ENCODE measurements at regions not wholly inside any gene's neighbourhood (a gene's known extent, or its start where the extent isn't known, plus 50 kb on each side); places are given as distances from the start of the nearest gene placed in this dataset.

- TF ChIP-seq GATA1 (IDR thresholded peaks at IDR 0.05; ENCODE audit: low read depth, low read length) (no peak), POLR2A (IDR thresholded peaks at IDR 0.05; ENCODE audit: low read length) (no peak)
- DNase-seq, result no peak
Measured at GRCh38 chr5:68449380-68449779, 233.8 kb downstream of the PIK3R1 start.

GRCh38 chr5:68450245-68450852, 234.8 kb downstream of the PIK3R1 start:
- TF ChIP-seq GATA1 (IDR thresholded peaks at IDR 0.05; ENCODE audit: low read depth, low read length), result no peak
- no peak for TF ChIP-seq POLR2A (IDR thresholded peaks at IDR 0.05; ENCODE audit: low read length)
- no peak for DNase-seq

- TF ChIP-seq GATA1 (IDR thresholded peaks at IDR 0.05; ENCODE audit: low read depth, low read length) (no peak), POLR2A (IDR thresholded peaks at IDR 0.05; ENCODE audit: low read length) (no peak)
- peak; percentile 11 to 39 for DNase-seq
Measured at GRCh38 chr5:68452286-68452685, 236.7 kb downstream of the PIK3R1 start.

- TF ChIP-seq POLR2A (IDR thresholded peaks at IDR 0.05; ENCODE audit: low read length) (no peak), GATA1 (IDR thresholded peaks at IDR 0.05; ENCODE audit: low read depth, low read length) (no peak)
- no peak for DNase-seq
Measured at GRCh38 chr5:68454172-68454571, 238.6 kb downstream of the PIK3R1 start.

GRCh38 chr5:68454766-68455165, 239.2 kb downstream of the PIK3R1 start:
- TF ChIP-seq GATA1 (IDR thresholded peaks at IDR 0.05; ENCODE audit: low read depth, low read length), result no peak
- TF ChIP-seq POLR2A (IDR thresholded peaks at IDR 0.05; ENCODE audit: low read length), result no peak
- DNase-seq, result no peak

GRCh38 chr5:68455216-68455615, 239.7 kb downstream of the PIK3R1 start:
- DNase-seq, result no peak
- TF ChIP-seq POLR2A (IDR thresholded peaks at IDR 0.05; ENCODE audit: low read length), result no peak
- TF ChIP-seq GATA1 (IDR thresholded peaks at IDR 0.05; ENCODE audit: low read depth, low read length), result no peak

DNA sequence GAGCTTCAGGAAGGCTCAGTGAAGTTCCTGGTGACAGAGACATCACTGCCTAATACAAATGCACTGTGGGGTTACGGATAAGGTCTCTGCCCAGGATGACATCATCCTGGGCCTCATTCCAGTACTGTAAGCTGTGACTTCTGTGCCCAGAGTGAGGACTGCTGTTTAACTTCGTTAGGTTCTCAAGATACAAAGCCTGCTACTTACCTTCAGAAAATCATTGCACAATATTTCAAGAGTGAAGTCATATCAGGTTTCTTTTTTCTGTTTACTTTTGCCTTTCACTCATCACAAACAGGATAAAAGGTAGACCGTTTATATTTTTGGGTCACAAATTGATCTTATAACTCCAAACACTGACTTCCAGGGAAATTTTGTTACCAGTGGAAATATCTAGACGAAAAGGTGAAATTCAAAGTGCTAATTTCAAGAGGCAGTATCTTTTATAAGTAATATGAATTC, 241.2 kb downstream of the PIK3R1 start:
- peak; percentile 95 to 96 for DNase-seq
- peak; percentile 62 for TF ChIP-seq POLR2A (IDR thresholded peaks at IDR 0.05; ENCODE audit: low read length)
- no peak for TF ChIP-seq GATA1 (IDR thresholded peaks at IDR 0.05; ENCODE audit: low read depth, low read length)

DNA sequence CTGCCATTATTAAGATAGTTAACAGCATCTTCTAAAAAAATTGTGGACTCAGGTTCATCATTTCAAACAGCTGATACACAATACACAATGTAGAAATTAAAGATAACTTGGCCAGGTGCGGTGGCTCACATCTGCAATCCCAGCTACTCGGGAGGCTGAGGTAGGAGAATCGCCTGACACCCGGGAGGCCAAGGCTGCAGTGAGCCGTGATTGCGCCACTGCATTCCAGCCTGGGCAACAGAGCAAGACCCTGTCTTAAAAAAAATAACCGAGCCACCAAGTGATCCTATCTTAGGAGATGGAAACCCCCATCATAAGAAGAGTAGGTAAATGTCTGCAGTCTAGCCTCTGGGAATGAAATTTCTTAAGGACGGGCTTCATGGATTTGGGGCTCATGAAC, 241.7 kb downstream of the PIK3R1 start:
- DNase-seq, result peak in 1 of 2 experiments; percentile 53
- TF ChIP-seq POLR2A (IDR thresholded peaks at IDR 0.05; ENCODE audit: low read length), result no peak
- no peak for TF ChIP-seq GATA1 (IDR thresholded peaks at IDR 0.05; ENCODE audit: low read depth, low read length)

DNA sequence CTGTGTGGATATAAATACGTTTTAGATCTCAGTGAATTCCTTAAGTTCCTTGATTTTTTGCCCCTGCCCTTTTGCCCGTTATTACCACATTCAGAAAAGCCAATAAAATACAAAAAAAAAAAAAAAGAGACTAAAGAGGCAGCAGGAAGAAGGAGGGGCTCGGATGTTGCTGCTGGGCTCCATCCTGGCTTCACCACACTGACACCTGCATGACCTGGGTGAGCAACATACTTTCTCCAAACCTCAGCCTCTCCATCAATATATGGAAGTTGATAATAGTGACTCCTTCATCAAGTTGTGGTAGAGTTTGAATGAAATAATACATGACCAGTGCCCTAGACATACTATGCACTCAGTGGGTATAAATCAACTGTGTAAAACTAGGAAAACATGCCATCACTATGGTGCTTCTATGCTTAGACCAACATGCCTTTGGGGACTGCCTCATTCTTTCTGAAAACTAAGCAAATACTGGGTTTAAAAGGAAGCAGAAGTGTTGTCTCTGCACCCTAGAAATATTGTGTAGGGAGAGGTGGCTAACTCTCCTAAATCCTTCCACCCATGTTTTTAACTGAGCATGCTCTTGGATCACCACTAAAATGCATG, 243.0 kb downstream of the PIK3R1 start:
- TF ChIP-seq GATA1 (IDR thresholded peaks at IDR 0.05; ENCODE audit: low read depth, low read length) (no peak), POLR2A (IDR thresholded peaks at IDR 0.05; ENCODE audit: low read length) (no peak)
- no peak for DNase-seq

DNA sequence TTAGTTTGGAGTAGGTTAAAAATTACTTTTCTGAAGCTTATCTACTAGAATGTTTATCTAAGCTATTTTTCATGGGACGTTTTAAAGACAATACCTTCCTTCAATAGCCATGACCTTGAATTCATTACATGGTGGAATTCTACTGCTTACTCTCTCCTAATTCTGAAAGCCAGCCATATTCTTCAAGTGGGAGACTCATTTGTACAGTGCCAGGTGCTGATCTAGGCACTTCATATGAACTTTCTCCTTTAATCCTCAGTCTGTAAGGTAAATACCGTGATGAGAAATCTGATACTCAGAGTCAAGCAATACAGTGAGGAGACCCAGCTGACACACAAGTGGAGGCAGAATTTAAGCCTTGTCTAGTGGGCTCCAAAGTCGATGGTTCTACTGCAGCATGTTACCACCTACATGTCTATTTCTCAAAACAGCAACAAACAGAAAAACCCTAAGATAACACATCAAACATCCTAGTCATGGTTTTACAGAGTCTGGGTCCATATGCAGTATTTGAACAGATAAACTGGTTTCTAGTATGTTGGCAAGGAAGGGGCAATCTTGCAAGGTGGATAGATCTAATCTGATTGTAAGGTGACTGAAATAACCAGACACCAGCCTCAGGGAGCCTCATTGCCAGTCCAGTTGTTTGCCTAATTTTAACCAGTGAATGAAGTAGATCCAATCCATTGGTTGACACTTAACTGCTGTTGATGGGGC, 243.7 kb downstream of the PIK3R1 start:
- DNase-seq, result peak; percentile 58 to 61
- no peak for TF ChIP-seq POLR2A (IDR thresholded peaks at IDR 0.05; ENCODE audit: low read length)
- no peak for TF ChIP-seq GATA1 (IDR thresholded peaks at IDR 0.05; ENCODE audit: low read depth, low read length)

DNA sequence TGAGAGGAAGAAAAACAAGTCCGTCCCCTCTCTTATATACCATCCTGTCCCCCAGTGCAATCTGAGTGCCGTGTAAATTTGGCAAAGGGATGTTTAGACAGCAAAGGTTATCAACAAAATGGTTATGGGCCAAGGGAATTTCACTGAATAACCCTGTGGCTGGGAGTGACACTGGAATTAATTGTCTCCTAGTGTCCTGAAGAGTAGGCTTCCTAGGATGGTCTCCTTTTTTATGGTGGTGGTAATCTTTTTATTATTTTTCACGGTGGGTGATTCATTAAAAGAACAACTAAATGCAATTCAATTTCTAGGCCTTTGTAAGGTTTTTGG, 244.2 kb downstream of the PIK3R1 start:
- no peak for DNase-seq
- TF ChIP-seq GATA1 (IDR thresholded peaks at IDR 0.05; ENCODE audit: low read depth, low read length) (no peak), POLR2A (IDR thresholded peaks at IDR 0.05; ENCODE audit: low read length) (no peak)

DNA sequence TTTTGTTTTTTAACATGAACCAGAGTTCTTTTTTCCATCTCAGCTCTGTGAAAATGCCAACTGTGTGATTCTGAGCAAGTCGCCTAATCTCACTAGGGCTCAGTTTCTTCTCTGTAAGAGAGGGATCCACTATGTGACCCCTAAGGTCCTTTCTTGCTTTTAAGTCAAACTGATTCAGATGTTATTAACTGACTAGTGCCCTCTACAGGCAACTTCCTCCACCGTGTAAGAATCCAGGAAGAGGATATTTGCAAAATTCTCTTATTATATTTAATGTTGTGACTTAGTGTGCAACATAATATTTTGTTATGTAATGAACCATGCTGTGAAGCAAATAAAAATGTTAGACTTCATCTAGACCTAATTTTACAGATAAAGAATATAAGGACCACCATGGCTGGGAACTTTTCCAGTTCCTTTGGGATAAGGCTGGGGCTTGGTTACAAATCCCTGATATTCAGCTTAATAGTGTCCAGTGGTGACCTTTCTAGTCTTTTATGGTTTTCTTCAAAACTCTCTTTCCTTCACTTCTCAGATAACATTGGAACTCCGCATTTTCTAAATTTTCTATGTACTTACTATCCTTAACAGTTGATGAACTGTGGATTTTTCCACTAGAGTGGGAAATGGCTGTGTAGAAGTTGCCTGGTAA, 244.7 kb downstream of the PIK3R1 start:
- TF ChIP-seq POLR2A (IDR thresholded peaks at IDR 0.05; ENCODE audit: low read length), result no peak
- TF ChIP-seq GATA1 (IDR thresholded peaks at IDR 0.05; ENCODE audit: low read depth, low read length), result no peak
- DNase-seq, result peak; percentile 86 to 89

- no peak for DNase-seq
- no peak for TF ChIP-seq GATA1 (IDR thresholded peaks at IDR 0.05; ENCODE audit: low read depth, low read length)
Measured at GRCh38 chr5:68463606-68464005, 248.1 kb downstream of the PIK3R1 start.

DNA sequence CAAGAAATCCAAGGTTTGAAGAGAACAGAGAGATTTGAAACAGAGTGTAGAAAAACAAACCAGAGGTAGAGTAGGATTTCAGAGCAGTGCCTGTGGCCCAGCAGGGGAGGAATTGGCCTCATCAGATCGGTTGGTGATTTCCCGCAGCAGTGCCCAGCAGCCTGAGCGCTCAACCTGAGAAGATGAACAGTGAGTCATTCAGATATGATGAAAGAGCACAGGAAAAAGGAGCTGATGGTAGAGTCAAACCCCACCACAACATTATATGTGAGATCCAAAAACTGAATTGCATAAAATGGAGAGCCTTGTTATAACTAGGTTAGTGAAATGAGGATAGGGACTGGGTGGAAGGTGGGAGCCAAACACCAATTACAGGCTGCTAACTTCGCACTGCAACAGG, 248.9 kb downstream of the PIK3R1 start:
- TF ChIP-seq POLR2A (IDR thresholded peaks at IDR 0.05; ENCODE audit: low read length) (no peak), GATA1 (IDR thresholded peaks at IDR 0.05; ENCODE audit: low read depth, low read length) (no peak)
- peak in 1 of 2 experiments; percentile 16 for DNase-seq
